ENCODE measurements at regions not wholly inside any gene's neighbourhood (a gene's known extent, or its start where the extent isn't known, plus 50 kb on each side); places are given as distances from the start of the nearest gene placed in this dataset.
"Not testable (repeated sequence)": the region's sequence is repeated elsewhere in the genome, so short reads cannot be mapped to it uniquely, and the experiment has no call there.

- intact Hi-C loops (cut with micrococcal nuclease) = no loop called here
- Mint-ChIP-seq H3K4me1 (ENCODE audit: insufficient read depth, unreplicated experiment) (no peaks in the 10 kb centered on the region), H3K4me3 (ENCODE audit: unreplicated experiment) (no peak overlapping the region), H3K27me3 (ENCODE audit: insufficient read depth, unreplicated experiment) (no peaks in the 10 kb centered on the region), H3K9me3 (ENCODE audit: unreplicated experiment) (no peaks in the 10 kb centered on the region), H3K36me3 (ENCODE audit: insufficient read depth, unreplicated experiment) (no peaks in the 10 kb centered on the region), H3K27ac (ENCODE audit: low read depth, unreplicated experiment) (no peak overlapping the region)
- TF ChIP-seq CTCF (IDR thresholded peaks at IDR 0.05; ENCODE audit: unreplicated experiment) = no peak
- no peak for DNase-seq (ENCODE audit: unreplicated experiment)
- ChIA-PET CTCF (no interaction called here), POLR2A (no interaction called here)
- no TSS peak for BruUV-seq (replicated peaks)
These were observed 868.4 kb downstream of the DIPK2A start for GRCh38 chr3:144839991-144840390.

GRCh38 chr3:144840866-144841265 lies 869.2 kb downstream of the DIPK2A start:
- H3K27me3 Mint-ChIP-seq (ENCODE audit: insufficient read depth, unreplicated experiment) = no peaks in the 10 kb centered on the region
- DNase-seq (ENCODE audit: unreplicated experiment) = no peak
- H3K4me3 Mint-ChIP-seq (ENCODE audit: unreplicated experiment) = no peak overlapping the region
- H3K36me3 Mint-ChIP-seq (ENCODE audit: insufficient read depth, unreplicated experiment) = no peaks in the 10 kb centered on the region
- H3K27ac Mint-ChIP-seq (ENCODE audit: low read depth, unreplicated experiment) = no peak overlapping the region
- no peaks in the 10 kb centered on the region for H3K9me3 Mint-ChIP-seq (ENCODE audit: unreplicated experiment)
- no peaks in the 10 kb centered on the region for H3K4me1 Mint-ChIP-seq (ENCODE audit: insufficient read depth, unreplicated experiment)
- ChIA-PET POLR2A (no interaction called here), CTCF (interaction anchor here (0.6 kb wide), 1 partner anchor 8 kb away, joined by 3 read pairs; no protein-coding TSS in a partner anchor)
- intact Hi-C loops (cut with micrococcal nuclease) = no loop called here
- TF ChIP-seq CTCF (IDR thresholded peaks at IDR 0.05; ENCODE audit: unreplicated experiment) = no peak
- no TSS peak for BruUV-seq (replicated peaks)

GRCh38 chr3:144843099-144843498 lies 871.5 kb downstream of the DIPK2A start:
- no TSS peak for BruUV-seq (replicated peaks)
- no peak for TF ChIP-seq CTCF (IDR thresholded peaks at IDR 0.05; ENCODE audit: unreplicated experiment)
- Mint-ChIP-seq H3K9me3 (ENCODE audit: unreplicated experiment) (no peaks in the 10 kb centered on the region), H3K4me3 (ENCODE audit: unreplicated experiment) (no peak overlapping the region), H3K36me3 (ENCODE audit: insufficient read depth, unreplicated experiment) (no peaks in the 10 kb centered on the region), H3K27ac (ENCODE audit: low read depth, unreplicated experiment) (no peak overlapping the region), H3K27me3 (ENCODE audit: insufficient read depth, unreplicated experiment) (no peaks in the 10 kb centered on the region), H3K4me1 (ENCODE audit: insufficient read depth, unreplicated experiment) (no peaks in the 10 kb centered on the region)
- ChIA-PET CTCF (no interaction called here), POLR2A (no interaction called here)
- intact Hi-C loops (cut with micrococcal nuclease) = no loop called here
- no peak for DNase-seq (ENCODE audit: unreplicated experiment)

GRCh38 chr3:144852999-144853398 lies 881.4 kb downstream of the DIPK2A start:
- intact Hi-C loops (cut with micrococcal nuclease) = no loop called here
- POLR2A ChIA-PET = interaction anchor here (0.7 kb wide), 1 partner anchor 57 kb away, joined by 3 read pairs; no protein-coding TSS in a partner anchor
- no peak overlapping the region for H3K4me3 Mint-ChIP-seq (ENCODE audit: unreplicated experiment)

GRCh38 chr3:144854020-144854419 lies 882.4 kb downstream of the DIPK2A start:
- H3K36me3 Mint-ChIP-seq (ENCODE audit: insufficient read depth, unreplicated experiment); H3K27me3 Mint-ChIP-seq (ENCODE audit: insufficient read depth, unreplicated experiment); intact Hi-C loops (cut with micrococcal nuclease); H3K4me3 Mint-ChIP-seq (ENCODE audit: unreplicated experiment); DNase-seq (ENCODE audit: unreplicated experiment); BruUV-seq (replicated peaks); POLR2A ChIA-PET; H3K9me3 Mint-ChIP-seq (ENCODE audit: unreplicated experiment); H3K4me1 Mint-ChIP-seq (ENCODE audit: insufficient read depth, unreplicated experiment); H3K27ac Mint-ChIP-seq (ENCODE audit: low read depth, unreplicated experiment): not testable (repeated sequence)
- CTCF ChIA-PET = interaction anchor here (0.6 kb wide), 1 partner anchor 872 kb away, joined by 4 read pairs; no protein-coding TSS in a partner anchor

More at GRCh38 chr3:144852999-144853398, 881.4 kb downstream of the DIPK2A start:
- CTCF ChIA-PET = no interaction called here
- no TSS peak for BruUV-seq (replicated peaks)
- no peaks in the 10 kb centered on the region for H3K27me3 Mint-ChIP-seq (ENCODE audit: insufficient read depth, unreplicated experiment)
- H3K36me3 Mint-ChIP-seq (ENCODE audit: insufficient read depth, unreplicated experiment) = no peaks in the 10 kb centered on the region
- H3K4me1 Mint-ChIP-seq (ENCODE audit: insufficient read depth, unreplicated experiment) = no peaks in the 10 kb centered on the region
- H3K27ac Mint-ChIP-seq (ENCODE audit: low read depth, unreplicated experiment) = no peak overlapping the region
- no peak for DNase-seq (ENCODE audit: unreplicated experiment)
- TF ChIP-seq CTCF (IDR thresholded peaks at IDR 0.05; ENCODE audit: unreplicated experiment) = no peak
- H3K9me3 Mint-ChIP-seq (ENCODE audit: unreplicated experiment) = no peaks in the 10 kb centered on the region
